Stimulated activated naive B cell treated with anti-CD40 and anti-IgM and Interleukin-4, amounts not matched to agents 10 μg/mL and 1 μg/mL and 100 μg/mL, for 72 hours (primary cell): ENCODE measurements at regions not wholly inside any gene's neighbourhood (a gene's known extent, or its start where the extent isn't known, plus 50 kb on each side); places are given as distances from the start of the nearest gene placed in this dataset.
"Not testable (repeated sequence)": the region's sequence is repeated elsewhere in the genome, so short reads cannot be mapped to it uniquely, and the experiment has no call there.

Experiments
- ATAC-seq, 2 donors: fragments of 150-1000 bp; cut with Tn5 transposase; replicated peaks; 2 replicates each; pipeline ENCODE4 v1.10.0; 2021; ENCODE audit warnings: moderate library complexity in 1 of 2
- DNase-seq: peaks from one replicate; pipeline ENCODE4 v3.0.0; 2021
- H3K27ac Mint-ChIP-seq: one replicate; pipeline ENCODE4 v1.8.0; 2022; ENCODE audit warnings: mild to moderate bottlenecking, mixed read lengths
- H3K27me3 Mint-ChIP-seq, 2 donors: one replicate each; pipeline ENCODE4 v1.8.0; 2022; ENCODE audit warnings: mixed read lengths in 2 of 2
- H3K36me3 Mint-ChIP-seq, 2 donors: one replicate each; pipeline ENCODE4 v1.8.0; 2022; ENCODE audit warnings: mixed read lengths in 2 of 2, mild to moderate bottlenecking in 1 of 2
- H3K4me1 Mint-ChIP-seq, 2 donors: one replicate each; pipeline ENCODE4 v1.8.0; 2022; ENCODE audit warnings: mixed read lengths in 2 of 2, mild to moderate bottlenecking in 1 of 2
- H3K4me3 Mint-ChIP-seq, 2 donors: one replicate each; pipeline ENCODE4 v1.8.0; 2022; ENCODE audit warnings: mild to moderate bottlenecking in 2 of 2, mixed read lengths in 2 of 2, moderate library complexity in 1 of 2
- H3K9me3 Mint-ChIP-seq, 2 donors: one replicate each; pipeline ENCODE4 v1.8.0; 2022; ENCODE audit warnings: mixed read lengths in 2 of 2, mild to moderate bottlenecking in 1 of 2

DNA sequence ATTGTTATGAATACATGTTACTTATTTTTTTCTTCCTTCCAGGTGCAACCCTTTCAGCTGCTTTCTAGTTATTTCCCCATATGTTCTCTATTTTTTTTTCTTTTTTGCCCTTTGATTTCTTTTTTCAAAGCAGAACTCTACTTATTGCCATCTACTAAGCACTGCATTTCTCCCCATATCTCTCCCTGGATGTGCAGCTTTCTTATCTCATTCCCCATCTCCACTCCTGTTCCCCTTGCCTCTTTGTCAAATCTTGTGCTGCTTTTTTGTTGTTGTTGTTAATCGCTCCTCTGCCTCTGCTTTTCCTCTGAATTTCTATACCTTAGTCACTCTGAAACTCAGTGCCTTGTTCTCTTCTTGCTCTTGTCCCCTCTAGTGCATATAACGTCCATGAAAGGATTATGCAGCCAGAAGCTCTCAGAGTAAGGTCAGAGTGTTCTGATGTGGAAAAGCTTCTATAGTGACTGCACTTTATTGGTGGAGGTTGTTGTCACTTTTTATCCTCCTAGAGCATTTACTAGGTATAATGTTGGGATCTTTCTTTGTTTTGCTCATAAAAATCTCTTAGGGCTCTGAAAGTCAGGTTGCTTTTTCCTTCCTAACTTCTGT is 51.1 kb upstream of the JADE1 start:
- H3K27ac Mint-ChIP-seq = no peak overlapping the region
- no peak overlapping the region for H3K4me3 Mint-ChIP-seq
- H3K36me3 Mint-ChIP-seq = no peaks in the 10 kb centered on the region
- no peak for DNase-seq
- H3K9me3 Mint-ChIP-seq = no peaks in the 10 kb centered on the region
- H3K27me3 Mint-ChIP-seq = peaks cover 0 to 8% of the 10 kb centered on the region in 2 donors
- no peak for ATAC-seq
- H3K4me1 Mint-ChIP-seq = no peaks in the 10 kb centered on the region

DNA sequence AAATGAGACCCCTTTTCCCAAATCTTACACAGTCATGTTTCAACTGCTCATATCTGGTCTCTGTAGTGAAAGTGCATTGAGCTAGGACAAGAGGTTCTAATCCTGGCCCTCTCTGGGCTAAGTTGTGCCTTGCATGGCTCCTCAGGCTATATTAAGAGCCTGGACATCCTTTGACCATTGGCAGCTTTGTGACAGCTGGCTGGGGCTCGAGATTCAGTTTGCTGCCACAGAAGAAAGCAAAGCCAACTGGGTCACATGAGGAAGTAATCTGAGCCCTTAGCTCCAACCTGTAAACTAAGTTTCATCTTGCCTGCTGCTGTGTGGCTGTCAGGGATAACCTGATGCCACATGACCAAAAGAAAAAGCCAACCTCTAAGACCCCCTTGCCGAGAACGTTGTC is 51.8 kb upstream of the JADE1 start:
- DNase-seq = no peak
- H3K4me1 Mint-ChIP-seq = no peaks in the 10 kb centered on the region
- no peaks in the 10 kb centered on the region for H3K36me3 Mint-ChIP-seq
- H3K9me3 Mint-ChIP-seq = no peaks in the 10 kb centered on the region
- no peak overlapping the region for H3K27ac Mint-ChIP-seq
- no peak for ATAC-seq
- no peak overlapping the region for H3K4me3 Mint-ChIP-seq
- H3K27me3 Mint-ChIP-seq = peaks cover 0 to 8% of the 10 kb centered on the region in 2 donors

DNA sequence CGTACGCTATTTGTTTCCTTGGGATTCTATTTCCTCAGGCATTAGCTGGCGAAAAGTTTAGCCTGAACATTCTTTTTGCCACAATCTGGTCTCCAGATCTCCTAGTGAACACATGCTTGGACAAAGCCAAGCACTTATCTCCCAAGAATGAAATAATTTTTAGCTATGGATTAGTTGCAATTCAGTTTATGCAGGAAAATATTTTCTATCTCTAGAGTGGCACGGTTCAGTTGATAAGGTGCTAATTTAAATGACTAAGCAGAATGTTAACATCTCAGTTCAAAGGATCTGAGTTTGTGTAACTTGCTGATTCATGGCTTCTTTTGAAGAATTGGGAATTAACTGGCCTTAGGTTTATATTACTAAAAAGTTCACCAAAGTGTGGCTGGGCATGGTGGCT is 58.1 kb upstream of the JADE1 start:
- ATAC-seq (no peak), DNase-seq (no peak)
- H3K9me3 Mint-ChIP-seq = no peaks in the 10 kb centered on the region
- H3K27ac Mint-ChIP-seq = no peak overlapping the region
- H3K4me3 Mint-ChIP-seq = no peak overlapping the region
- H3K27me3 Mint-ChIP-seq = peaks cover 4 to 6% of the 10 kb centered on the region in 2 donors
- no peaks in the 10 kb centered on the region for H3K4me1 Mint-ChIP-seq
- no peaks in the 10 kb centered on the region for H3K36me3 Mint-ChIP-seq

DNA sequence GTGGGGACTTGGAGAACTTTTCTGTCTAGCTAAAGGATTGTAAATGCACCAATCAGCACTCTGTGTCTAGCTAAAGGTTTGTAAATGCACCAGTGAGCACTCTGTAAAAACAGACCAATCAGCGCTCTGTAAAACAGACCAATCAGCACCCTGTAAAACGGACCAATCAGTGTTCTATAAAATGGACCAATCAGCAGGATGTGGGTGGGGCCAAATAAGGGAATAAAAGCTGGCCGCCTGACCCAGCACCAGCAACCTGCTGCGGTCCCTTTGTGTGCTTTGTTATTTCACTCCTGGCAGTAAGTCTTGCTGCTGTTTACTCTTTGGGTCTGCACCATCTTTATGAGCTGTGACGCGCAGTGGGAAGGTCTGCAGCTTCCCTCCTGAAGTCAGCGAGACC is 67.8 kb upstream of the JADE1 start:
- not testable (repeated sequence) for H3K36me3 Mint-ChIP-seq, H3K9me3 Mint-ChIP-seq, H3K4me3 Mint-ChIP-seq, H3K4me1 Mint-ChIP-seq, ATAC-seq, H3K27ac Mint-ChIP-seq, H3K27me3 Mint-ChIP-seq, DNase-seq

DNA sequence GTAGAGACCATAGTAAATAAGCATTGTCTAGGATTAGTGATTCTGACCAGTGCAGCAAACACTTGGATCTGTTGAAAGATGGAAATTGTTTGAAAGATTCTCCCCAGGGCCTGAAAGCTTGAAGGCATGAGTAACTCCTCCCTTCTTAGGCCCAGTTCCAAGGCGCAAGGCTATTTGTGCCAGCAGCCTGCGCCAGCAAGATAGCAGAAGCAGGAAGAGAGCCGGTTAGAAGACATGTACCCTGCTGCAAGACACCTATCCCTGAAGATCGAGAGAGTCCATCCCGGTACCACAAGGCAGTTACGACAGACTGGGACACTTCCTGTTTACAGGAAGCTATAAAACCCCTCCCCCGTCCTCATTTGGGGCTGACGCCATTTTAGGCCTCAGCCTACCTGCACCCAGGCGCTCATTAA is 72.4 kb upstream of the JADE1 start:
- DNase-seq (no peak), ATAC-seq (no peak)
- H3K4me3 Mint-ChIP-seq = no peak overlapping the region
- H3K36me3 Mint-ChIP-seq = no peaks in the 10 kb centered on the region
- H3K27ac Mint-ChIP-seq = no peak overlapping the region
- H3K27me3 Mint-ChIP-seq = no peaks in the 10 kb centered on the region
- peaks cover 0 to 1% of the 10 kb centered on the region in 2 donors for H3K9me3 Mint-ChIP-seq
- H3K4me1 Mint-ChIP-seq = no peaks in the 10 kb centered on the region

DNA sequence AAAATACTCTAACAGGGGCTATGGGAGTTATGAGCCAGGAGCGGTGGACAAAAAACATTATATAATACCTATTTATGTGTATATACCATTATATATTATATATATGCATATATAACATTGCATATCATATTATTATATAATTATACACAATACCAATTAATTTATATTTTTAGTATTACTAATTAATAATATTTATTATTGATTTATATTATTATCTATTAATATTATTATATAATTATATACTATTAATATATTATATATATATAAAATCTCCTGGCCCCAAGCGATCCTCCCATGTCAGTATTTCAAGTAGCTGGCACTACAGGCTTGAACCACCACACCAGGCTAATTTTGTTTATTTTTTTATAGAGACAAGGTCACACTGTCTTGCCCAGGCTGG is 73.8 kb upstream of the JADE1 start:
- Mint-ChIP-seq H3K27me3 (no peaks in the 10 kb centered on the region), H3K4me3 (no peak overlapping the region), H3K9me3 (no peaks in the 10 kb centered on the region)

DNA sequence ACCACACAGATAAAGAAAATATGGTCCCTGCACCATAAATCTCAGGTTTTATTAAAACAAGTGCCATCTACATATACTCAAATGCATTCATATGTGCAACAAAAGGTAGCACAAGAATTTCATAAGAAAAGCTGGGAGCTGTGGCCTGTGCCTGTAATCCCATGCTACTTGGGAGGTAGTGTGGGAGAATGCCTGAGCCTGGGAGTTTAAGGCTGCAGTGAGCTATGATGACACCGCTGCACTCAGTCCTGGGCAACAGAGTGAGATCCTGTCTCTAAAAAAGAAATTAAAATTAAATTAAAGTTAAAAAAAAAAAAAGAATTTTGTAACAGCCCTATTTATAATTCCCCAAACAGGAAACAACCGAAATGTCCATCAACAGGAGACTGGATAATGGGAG is 81.3 kb upstream of the JADE1 start:
- H3K4me1 Mint-ChIP-seq = no peaks in the 10 kb centered on the region

More for the DNA sequence above, 73.8 kb upstream of the JADE1 start:
- DNase-seq (no peak), ATAC-seq (no peak)
- no peaks in the 10 kb centered on the region for H3K4me1 Mint-ChIP-seq
- no peak overlapping the region for H3K27ac Mint-ChIP-seq
- H3K36me3 Mint-ChIP-seq = no peaks in the 10 kb centered on the region

DNA sequence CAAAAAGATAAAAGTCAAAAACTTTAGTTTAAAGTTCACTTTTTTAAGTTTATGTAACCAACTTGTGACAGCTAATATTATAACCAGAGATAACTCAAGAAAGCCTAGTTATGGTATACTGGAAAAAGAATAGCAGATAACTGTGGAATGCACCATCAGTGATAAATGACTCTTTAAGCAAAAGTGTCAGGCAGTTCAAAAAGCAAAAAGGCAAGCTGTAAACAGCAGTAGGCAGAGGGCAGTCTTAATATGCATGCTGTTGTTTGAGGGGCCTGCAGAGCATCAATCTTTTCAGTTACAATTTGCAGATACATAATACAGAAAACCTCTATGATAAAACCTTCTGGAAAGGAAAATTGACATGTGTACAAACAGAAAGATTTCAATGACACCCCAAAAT is 81.8 kb upstream of the JADE1 start:
- H3K4me1 Mint-ChIP-seq = no peaks in the 10 kb centered on the region
- H3K9me3 Mint-ChIP-seq = no peaks in the 10 kb centered on the region
- peaks cover 0 to 4% of the 10 kb centered on the region in 2 donors for H3K27me3 Mint-ChIP-seq
- no peaks in the 10 kb centered on the region for H3K36me3 Mint-ChIP-seq
- no peak overlapping the region for H3K4me3 Mint-ChIP-seq
- no peak for DNase-seq
- no peak for ATAC-seq
- H3K27ac Mint-ChIP-seq = no peak overlapping the region

More for the DNA sequence above, 81.3 kb upstream of the JADE1 start:
- H3K27me3 Mint-ChIP-seq = peaks cover 0 to 4% of the 10 kb centered on the region in 2 donors
- no peaks in the 10 kb centered on the region for H3K36me3 Mint-ChIP-seq
- DNase-seq (no peak), ATAC-seq (no peak)
- H3K9me3 Mint-ChIP-seq = no peaks in the 10 kb centered on the region
- no peak overlapping the region for H3K4me3 Mint-ChIP-seq
- H3K27ac Mint-ChIP-seq = no peak overlapping the region

DNA sequence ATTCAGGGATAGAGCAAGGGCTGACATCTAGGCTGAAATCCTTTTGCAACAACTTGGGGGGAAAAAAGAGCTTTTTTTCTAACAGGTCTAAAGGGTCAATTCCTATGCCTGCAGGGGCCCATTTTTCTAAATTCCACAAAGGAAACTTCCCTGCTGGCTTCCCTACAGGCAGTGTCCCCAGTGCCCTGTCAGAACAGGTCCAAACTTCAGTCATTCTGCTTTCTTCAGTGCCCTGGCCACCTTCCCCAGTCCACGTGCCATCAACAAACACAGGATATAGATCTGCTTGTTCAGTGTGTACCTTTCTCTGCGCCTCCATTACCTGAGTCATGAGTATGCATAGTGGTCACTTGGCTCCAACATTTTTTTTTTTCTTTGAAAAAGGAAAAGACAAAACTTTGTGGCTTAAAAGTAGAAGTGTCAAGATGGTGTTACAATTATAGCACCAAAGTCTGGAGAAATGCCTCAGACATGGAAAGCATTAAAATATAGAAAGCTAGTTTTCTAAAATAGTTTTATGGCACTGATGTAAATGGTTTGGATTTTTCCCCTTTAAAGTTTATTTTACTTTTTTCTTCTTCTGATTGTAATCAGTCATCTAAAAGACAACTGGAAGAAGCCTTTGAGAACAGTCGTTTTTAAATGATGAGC is 84.0 kb upstream of the JADE1 start:
- H3K9me3 Mint-ChIP-seq = no peaks in the 10 kb centered on the region
- peaks cover 0 to 4% of the 10 kb centered on the region in 2 donors for H3K27me3 Mint-ChIP-seq
- no peaks in the 10 kb centered on the region for H3K36me3 Mint-ChIP-seq
- ATAC-seq = no peak
- no peak for DNase-seq
- no peak overlapping the region for H3K4me3 Mint-ChIP-seq
- H3K4me1 Mint-ChIP-seq = no peaks in the 10 kb centered on the region
- no peak overlapping the region for H3K27ac Mint-ChIP-seq

DNA sequence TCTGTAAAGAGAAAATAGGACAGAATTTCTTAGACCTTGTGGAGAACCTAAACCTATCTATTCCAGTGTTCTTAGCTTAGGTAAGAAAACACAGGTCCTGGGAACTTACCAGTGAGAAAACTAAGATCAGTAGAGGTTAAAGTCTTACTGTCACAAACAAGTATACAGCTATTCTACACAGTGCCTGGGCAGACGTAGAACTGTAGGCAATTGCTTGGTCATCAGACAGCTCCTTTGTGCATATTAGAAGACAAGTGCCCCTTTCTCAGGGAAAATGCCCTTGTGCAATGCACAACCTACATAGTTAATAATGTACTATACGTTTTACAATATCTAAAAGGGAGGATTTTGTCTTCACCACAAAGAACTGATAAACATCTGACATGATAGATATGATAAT is 86.6 kb upstream of the JADE1 start:
- H3K27me3 Mint-ChIP-seq = peaks cover 0 to 4% of the 10 kb centered on the region in 2 donors
- H3K9me3 Mint-ChIP-seq = no peaks in the 10 kb centered on the region
- H3K4me1 Mint-ChIP-seq = no peaks in the 10 kb centered on the region
- ATAC-seq (no peak), DNase-seq (no peak)
- no peak overlapping the region for H3K27ac Mint-ChIP-seq
- H3K36me3 Mint-ChIP-seq = no peaks in the 10 kb centered on the region
- no peak overlapping the region for H3K4me3 Mint-ChIP-seq

DNA sequence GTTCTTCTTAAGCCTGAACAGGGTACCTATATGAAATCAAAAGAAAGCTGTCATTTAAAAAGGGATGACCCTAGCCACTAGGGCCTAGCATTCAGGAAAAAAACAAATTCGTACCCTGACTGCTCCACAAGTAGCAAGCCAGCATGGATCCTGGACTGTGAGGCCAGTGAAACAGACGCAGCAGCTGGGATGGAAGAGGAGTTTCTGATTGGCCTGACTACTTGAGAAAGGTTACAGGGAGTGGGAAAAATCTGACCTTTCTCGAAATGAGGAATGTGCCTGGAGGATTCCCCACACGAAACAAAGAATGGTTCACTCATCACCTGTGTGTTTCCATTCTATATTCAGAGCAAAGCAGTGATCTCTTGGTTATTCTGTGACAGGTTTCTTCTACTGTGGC is 87.6 kb upstream of the JADE1 start:
- Mint-ChIP-seq H3K4me3 (no peak overlapping the region), H3K4me1 (no peaks in the 10 kb centered on the region), H3K27me3 (peaks cover 0 to 4% of the 10 kb centered on the region in 2 donors), H3K36me3 (no peaks in the 10 kb centered on the region), H3K27ac (no peak overlapping the region), H3K9me3 (no peaks in the 10 kb centered on the region)
- no peak for ATAC-seq
- no peak for DNase-seq

DNA sequence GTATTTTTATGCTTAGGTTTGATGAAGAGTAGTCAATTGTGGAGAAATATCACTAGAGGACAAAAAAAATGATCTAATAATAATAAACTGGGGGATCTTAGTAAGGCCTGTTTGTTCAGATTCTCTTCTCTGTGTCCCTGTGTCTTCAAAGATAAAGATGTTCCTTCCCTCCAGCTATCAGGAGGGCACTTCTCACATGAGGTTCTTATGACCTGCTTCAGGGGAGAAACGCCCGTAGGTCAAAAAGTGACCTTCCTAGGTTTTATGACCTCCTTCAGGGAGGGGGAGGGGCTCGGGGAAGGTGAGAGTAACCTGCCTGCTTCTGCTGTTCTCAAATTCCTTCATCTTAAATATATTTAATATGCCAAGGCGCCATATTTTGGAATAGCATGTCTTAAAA is 89.2 kb upstream of the JADE1 start:
- H3K27ac Mint-ChIP-seq = no peak overlapping the region

DNA sequence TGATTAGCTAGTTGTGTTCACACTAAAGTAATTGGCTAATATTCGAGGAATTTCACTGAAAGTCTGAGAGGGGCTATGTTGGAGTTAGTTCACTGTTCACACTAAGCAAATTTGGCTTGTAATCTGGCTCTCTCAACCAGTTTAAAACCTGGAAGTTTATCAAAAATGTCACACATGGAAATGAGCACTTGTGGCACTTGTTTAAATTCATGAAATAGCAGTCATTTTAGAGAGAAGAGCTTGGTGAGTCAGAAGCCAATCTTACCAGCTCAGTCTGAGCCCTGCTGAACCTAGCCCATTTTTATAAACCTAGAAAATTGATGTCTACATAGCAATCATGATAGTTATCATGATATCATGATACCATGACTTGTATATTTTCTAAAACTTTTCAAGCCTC is 90.7 kb upstream of the JADE1 start:
- Mint-ChIP-seq H3K4me3 (no peak overlapping the region), H3K27me3 (no peaks in the 10 kb centered on the region), H3K4me1 (no peaks in the 10 kb centered on the region), H3K36me3 (no peaks in the 10 kb centered on the region), H3K27ac (no peak overlapping the region), H3K9me3 (no peaks in the 10 kb centered on the region)
- ATAC-seq (no peak), DNase-seq (no peak)

More for the DNA sequence above, 89.2 kb upstream of the JADE1 start:
- DNase-seq = no peak
- no peak overlapping the region for H3K4me3 Mint-ChIP-seq
- H3K36me3 Mint-ChIP-seq = no peaks in the 10 kb centered on the region
- no peak for ATAC-seq
- H3K9me3 Mint-ChIP-seq = no peaks in the 10 kb centered on the region
- peaks cover 0 to 4% of the 10 kb centered on the region in 2 donors for H3K27me3 Mint-ChIP-seq
- no peaks in the 10 kb centered on the region for H3K4me1 Mint-ChIP-seq

DNA sequence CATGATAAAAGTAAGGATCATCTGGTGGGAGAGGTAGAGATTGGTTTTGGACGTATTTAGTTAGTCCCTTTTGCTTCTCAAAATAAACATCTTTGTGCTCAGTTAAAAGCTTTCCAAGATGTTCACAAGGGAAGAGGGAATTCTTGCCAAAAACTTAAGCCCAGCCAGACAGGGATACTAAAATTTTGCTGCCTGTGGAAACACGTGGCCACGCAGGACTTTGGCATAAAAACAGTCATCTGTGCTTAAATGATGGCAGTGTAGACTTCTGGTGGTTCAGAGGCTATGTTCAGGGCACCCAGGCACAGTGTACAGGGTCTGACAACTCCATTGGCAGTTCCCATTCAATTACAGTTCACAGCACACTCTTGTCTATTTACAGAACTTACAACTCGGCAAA is 93.2 kb upstream of the JADE1 start:
- Mint-ChIP-seq H3K4me1 (no peaks in the 10 kb centered on the region), H3K27ac (no peak overlapping the region), H3K36me3 (no peaks in the 10 kb centered on the region), H3K4me3 (no peak overlapping the region), H3K9me3 (no peaks in the 10 kb centered on the region), H3K27me3 (no peaks in the 10 kb centered on the region)
- no peak for DNase-seq
- no peak for ATAC-seq

DNA sequence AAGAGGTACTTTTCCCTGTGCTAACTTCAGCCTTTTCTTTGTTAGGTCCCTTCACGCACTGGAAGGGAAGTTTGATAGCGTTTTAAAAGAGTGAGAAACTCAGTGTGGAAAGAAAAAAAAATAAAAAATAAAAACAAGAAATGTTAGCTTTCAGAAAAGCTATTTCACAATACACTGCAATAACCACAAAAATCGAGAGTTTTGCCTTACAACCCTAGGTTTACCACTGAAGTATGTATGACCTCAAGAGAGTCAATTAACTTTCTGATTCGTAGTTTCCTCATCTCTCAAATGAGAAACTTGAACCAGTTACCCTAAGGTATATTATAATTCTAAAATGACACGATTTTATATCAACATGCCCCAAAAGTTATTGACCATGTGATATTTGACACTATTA is 93.9 kb upstream of the JADE1 start:
- H3K9me3 Mint-ChIP-seq = no peaks in the 10 kb centered on the region
- no peaks in the 10 kb centered on the region for H3K27me3 Mint-ChIP-seq
- no peak overlapping the region for H3K4me3 Mint-ChIP-seq
- no peak for DNase-seq
- no peak overlapping the region for H3K27ac Mint-ChIP-seq
- no peak for ATAC-seq
- H3K36me3 Mint-ChIP-seq = no peaks in the 10 kb centered on the region
- H3K4me1 Mint-ChIP-seq = no peaks in the 10 kb centered on the region
